RWPE2 (cell line): ENCODE measurements at regions not wholly inside any gene's neighbourhood (a gene's known extent, or its start where the extent isn't known, plus 50 kb on each side); places are given as distances from the start of the nearest gene placed in this dataset.

Source experiments
- ATAC-seq: fragments of 200-7000 bp; cut with Tn5 transposase; 3 replicates; pipeline ENCODE4 v1.9.1; 2021; ENCODE audit warnings: low read depth
- DNase-seq: peaks from one replicate; pipeline ENCODE4 v3.0.0-alpha.2; 2020; ENCODE audit warnings: low spot score
- H3K27ac ChIP-seq: fragments of 450-650 bp; 2 replicates; pipeline ENCODE4 v1.5.1; 2017; ENCODE audit warnings: mild to moderate bottlenecking; ENCODE audit not compliant: poor library complexity, severe bottlenecking
- H3K27me3 ChIP-seq: fragments of 250-450 bp; sonication (Bioruptor Pico); 2 replicates; pipeline ENCODE4 v1.5.1; 2021; ENCODE audit warnings: mild to moderate bottlenecking, moderate library complexity; ENCODE audit not compliant: insufficient read depth, poor library complexity, severe bottlenecking
- H3K36me3 ChIP-seq: fragments of 250-450 bp; sonication (Bioruptor Pico); 2 replicates; pipeline ENCODE4 v1.5.1; 2020; ENCODE audit warnings: low read depth, mild to moderate bottlenecking, moderate library complexity
- H3K4me1 ChIP-seq: fragments of 250-450 bp; sonication (Bioruptor Pico); 2 replicates; pipeline ENCODE4 v1.5.1; 2021; ENCODE audit warnings: mild to moderate bottlenecking, moderate library complexity; ENCODE audit not compliant: insufficient read depth, poor library complexity, severe bottlenecking
- H3K4me3 ChIP-seq: fragments of 250-450 bp; sonication (Bioruptor Pico); 2 replicates; pipeline ENCODE4 v1.5.1; 2021; ENCODE audit warnings: mild to moderate bottlenecking, moderate library complexity; ENCODE audit not compliant: severe bottlenecking
- H3K9me3 ChIP-seq: fragments of 250-450 bp; sonication (Bioruptor Pico); 2 replicates; pipeline ENCODE4 v1.5.1; 2021; ENCODE audit warnings: mild to moderate bottlenecking, moderate library complexity; ENCODE audit not compliant: severe bottlenecking
- TF ChIP-seq, protein P1 (sequence below): fragments of 450-650 bp; IDR thresholded peaks from one replicate; pipeline ENCODE4 v1.5.1; 2017; ENCODE audit warnings: mild to moderate bottlenecking, moderate library complexity; ENCODE audit not compliant: poor library complexity, severe bottlenecking

DNA sequence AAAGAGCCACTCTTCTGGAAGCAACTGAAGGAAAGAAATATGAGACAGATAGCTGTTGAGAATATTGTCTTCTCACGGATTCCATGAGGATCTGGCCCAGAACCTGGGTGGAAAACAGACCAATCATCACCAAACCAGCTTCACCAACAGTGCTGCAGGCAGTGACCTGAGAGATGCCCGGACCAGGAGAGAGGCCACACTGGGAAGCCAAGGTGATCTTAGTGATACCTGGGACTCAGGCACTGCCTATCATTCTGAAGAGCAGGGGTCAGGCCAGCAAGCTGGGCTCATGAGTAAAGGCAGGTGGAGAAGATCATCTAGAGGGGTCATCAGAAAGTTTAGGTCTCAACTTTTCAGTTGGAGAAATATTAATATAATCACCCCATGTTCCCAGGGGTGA, 595.8 kb upstream of the CADM1 start:
- Histone ChIP-seq H3K27ac (no peak overlapping the region), H3K4me3 (no peak overlapping the region), H3K36me3 (no peaks in the 10 kb centered on the region), H3K27me3 (no peaks in the 10 kb centered on the region), H3K4me1 (no peaks in the 10 kb centered on the region), H3K9me3 (no peaks in the 10 kb centered on the region)
- ATAC-seq, result no peak
- no peak for DNase-seq
- TF ChIP-seq, protein P1, sequence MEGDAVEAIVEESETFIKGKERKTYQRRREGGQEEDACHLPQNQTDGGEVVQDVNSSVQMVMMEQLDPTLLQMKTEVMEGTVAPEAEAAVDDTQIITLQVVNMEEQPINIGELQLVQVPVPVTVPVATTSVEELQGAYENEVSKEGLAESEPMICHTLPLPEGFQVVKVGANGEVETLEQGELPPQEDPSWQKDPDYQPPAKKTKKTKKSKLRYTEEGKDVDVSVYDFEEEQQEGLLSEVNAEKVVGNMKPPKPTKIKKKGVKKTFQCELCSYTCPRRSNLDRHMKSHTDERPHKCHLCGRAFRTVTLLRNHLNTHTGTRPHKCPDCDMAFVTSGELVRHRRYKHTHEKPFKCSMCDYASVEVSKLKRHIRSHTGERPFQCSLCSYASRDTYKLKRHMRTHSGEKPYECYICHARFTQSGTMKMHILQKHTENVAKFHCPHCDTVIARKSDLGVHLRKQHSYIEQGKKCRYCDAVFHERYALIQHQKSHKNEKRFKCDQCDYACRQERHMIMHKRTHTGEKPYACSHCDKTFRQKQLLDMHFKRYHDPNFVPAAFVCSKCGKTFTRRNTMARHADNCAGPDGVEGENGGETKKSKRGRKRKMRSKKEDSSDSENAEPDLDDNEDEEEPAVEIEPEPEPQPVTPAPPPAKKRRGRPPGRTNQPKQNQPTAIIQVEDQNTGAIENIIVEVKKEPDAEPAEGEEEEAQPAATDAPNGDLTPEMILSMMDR, result no peak

DNA sequence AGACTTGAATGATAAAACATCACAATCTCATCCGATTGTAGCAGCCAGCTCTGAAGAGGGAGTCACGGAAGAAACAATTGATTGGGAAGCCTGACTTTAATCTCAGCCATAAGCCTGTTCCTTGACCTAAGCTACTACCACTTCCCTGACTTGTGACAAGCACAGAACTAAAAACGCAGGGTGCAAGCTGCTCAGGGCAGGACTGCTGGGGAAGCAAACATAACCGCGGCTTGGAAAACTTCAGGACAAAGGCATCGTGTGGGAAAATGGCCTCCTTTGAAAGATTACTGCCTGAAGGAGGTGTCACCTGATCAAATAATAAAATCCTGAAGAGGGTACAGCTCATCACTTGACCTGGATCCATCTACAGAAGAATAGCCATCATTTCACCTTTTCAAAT, 595.3 kb upstream of the CADM1 start:
- ATAC-seq, result no peak
- H3K4me3 ChIP-seq, result no peak overlapping the region
- H3K27ac ChIP-seq, result no peak overlapping the region
- TF ChIP-seq, protein P1, result no peak
- no peak for DNase-seq
- H3K4me1 ChIP-seq, result no peaks in the 10 kb centered on the region
- H3K9me3 ChIP-seq, result no peaks in the 10 kb centered on the region
- no peaks in the 10 kb centered on the region for H3K36me3 ChIP-seq
- no peaks in the 10 kb centered on the region for H3K27me3 ChIP-seq

DNA sequence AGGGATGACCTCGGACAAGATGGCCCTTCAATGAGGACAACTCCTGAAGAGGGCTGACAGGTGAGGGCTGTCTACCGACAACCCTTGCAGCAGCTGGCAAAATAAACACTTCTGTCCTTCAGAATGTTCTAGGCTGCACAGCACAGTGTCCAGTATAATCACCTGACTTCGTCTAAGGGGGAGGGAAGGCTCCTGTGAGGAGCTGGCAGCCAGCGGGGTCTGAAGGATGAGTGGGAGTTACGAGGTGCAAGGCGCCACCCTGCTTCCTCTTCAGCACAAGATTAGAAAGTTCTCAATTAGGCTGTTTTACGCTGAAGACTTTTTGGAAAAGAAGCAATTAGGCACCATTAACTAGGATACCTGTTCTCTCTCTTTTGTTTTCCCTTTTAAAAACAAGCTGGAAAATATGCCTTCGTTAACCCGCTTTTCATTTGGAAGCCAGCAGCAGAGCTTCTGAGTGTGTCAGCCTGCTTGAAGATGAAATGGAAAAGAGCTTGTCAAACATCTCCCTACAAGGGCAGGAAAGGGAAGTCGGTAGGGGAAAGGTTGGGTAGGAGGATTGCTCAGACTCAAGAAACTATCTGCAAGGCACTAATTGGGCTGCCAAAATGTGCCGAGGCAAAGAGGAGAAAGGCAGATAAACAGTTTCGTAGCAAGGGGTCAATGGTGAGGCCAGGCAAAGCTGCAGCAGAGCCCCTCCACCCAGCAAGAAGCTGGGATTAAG, 592.2 kb upstream of the CADM1 start:
- no peaks in the 10 kb centered on the region for H3K4me1 ChIP-seq
- ATAC-seq (no peak), DNase-seq (no peak)
- TF ChIP-seq, protein P1, result no peak
- H3K9me3 ChIP-seq, result no peaks in the 10 kb centered on the region
- H3K27me3 ChIP-seq, result no peaks in the 10 kb centered on the region
- no peak overlapping the region for H3K27ac ChIP-seq
- H3K36me3 ChIP-seq, result no peaks in the 10 kb centered on the region
- H3K4me3 ChIP-seq, result no peak overlapping the region

DNA sequence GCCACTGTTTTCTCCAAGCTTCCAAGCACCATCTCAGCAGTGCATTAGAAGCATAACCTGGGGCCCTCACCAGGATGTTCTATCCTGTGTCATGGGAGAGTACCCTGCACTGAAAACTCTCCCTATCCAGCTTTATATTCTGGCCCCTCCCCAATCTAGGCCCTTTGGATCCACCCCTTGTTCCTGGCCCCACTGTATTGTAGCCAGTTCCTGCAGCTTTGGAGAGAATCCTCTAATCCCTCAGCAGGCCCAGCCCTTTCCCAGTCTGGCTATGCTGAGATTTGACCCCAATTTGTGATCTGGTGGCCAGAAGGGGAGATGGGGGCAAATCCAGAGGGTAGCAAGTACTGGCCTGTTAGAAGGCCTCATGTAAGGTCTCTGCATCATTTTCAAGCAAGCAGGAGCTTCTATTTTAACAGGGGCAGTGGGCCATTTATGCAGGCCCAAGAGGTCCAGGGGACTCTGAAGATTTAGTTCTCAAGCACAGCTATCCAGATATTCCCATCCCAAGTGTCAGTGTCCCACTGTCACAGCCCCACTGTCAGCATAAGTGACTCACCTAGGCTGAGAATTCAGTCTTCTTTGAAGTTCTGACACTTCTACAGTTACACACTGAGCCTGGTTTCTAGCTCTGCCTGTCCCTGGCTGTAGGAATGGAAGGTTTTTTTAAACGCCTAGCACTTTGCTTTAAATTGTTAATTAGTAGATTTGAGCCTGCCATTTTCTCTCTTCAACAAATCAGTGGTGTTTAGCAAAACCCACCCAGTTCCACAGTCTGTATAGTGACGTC, 589.5 kb upstream of the CADM1 start:
- Histone ChIP-seq H3K27me3 (no peaks in the 10 kb centered on the region), H3K9me3 (no peaks in the 10 kb centered on the region), H3K4me3 (no peak overlapping the region), H3K4me1 (no peaks in the 10 kb centered on the region), H3K36me3 (no peaks in the 10 kb centered on the region), H3K27ac (no peak overlapping the region)
- TF ChIP-seq, protein P1, result no peak
- DNase-seq (no peak), ATAC-seq (no peak)

DNA sequence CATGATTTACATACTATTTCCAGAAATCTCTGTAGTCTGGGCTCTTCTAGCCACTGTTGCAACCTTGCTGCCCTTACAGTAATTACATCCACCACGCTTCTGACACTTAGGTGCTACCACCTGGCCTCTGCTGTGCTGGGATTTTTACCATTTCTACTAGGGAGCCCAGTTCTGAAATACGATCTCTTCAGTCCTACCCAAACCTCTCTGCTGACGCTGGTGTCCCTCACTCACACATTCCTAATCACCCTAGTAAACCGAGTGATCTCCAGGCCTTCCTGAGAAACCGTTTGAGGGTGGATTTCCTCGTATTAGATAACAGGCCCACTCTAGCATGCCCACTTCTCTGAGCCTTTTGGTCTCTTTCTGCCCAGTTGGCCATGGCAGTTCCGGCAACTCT, 588.9 kb upstream of the CADM1 start:
- no peak for ATAC-seq

More for the DNA sequence above, 588.9 kb upstream of the CADM1 start:
- no peaks in the 10 kb centered on the region for H3K4me1 ChIP-seq
- DNase-seq, result no peak
- H3K4me3 ChIP-seq, result no peak overlapping the region
- no peaks in the 10 kb centered on the region for H3K27me3 ChIP-seq
- H3K27ac ChIP-seq, result no peak overlapping the region
- H3K36me3 ChIP-seq, result no peaks in the 10 kb centered on the region
- TF ChIP-seq, protein P1, result no peak
- no peaks in the 10 kb centered on the region for H3K9me3 ChIP-seq
